ENCODE measurements at regions not wholly inside any gene's neighbourhood (a gene's known extent, or its start where the extent isn't known, plus 50 kb on each side); places are given as distances from the start of the nearest gene placed in this dataset.
"Not testable (repeated sequence)": the region's sequence is repeated elsewhere in the genome, so short reads cannot be mapped to it uniquely, and the experiment has no call there.

DNA sequence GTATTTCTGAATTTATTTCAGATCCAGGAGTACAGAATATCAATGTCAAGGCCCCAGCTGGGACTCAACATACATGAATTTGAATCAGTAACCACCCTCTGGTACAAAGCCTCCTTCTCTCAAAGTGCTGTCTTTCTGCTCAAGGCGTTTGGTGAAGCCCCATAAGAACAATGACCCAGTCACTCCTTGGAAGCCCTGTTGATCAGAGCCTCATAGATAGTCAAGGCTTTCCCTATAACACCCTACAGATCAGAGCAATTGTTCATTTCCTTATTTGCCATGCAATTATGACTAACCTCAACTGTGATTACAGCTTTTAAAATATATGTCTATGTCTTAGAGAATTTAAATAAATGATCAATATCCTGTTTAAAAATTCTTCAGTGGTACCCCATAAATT lies 159.1 kb upstream of the CREB1 start:
- Histone ChIP-seq H3K27me3 (ENCODE audit: control insufficient read depth in 1 of 2, insufficient read depth in 2 of 2, low read length in 2 of 2) (no peaks in the 10 kb centered on the region), H3K9me3 (ENCODE audit: control insufficient read depth in 2 of 2, insufficient read depth in 1 of 2, low read depth in 1 of 2, low read length in 1 of 2) (peaks cover 0 to 2% of the 10 kb centered on the region in 2 donors), H3K4me3 (ENCODE audit: low read depth in 1 of 2, low read length in 2 of 2) (no peak overlapping the region), H3K27ac (ENCODE audit: low read depth in 2 of 2, low read length in 1 of 2) (no peak overlapping the region), H3K4me1 (ENCODE audit: control insufficient read depth in 2 of 2, insufficient read depth in 2 of 2, low read length in 1 of 2) (peaks cover 0 to 4% of the 10 kb centered on the region in 2 donors), H3K36me3 (ENCODE audit: control insufficient read depth in 2 of 2, insufficient read depth in 2 of 2, low read length in 1 of 2) (no peaks in the 10 kb centered on the region)
- WGBS, 2 donors = 66 to 68% methylated on average over 1 of the region's 1 CpG

DNA sequence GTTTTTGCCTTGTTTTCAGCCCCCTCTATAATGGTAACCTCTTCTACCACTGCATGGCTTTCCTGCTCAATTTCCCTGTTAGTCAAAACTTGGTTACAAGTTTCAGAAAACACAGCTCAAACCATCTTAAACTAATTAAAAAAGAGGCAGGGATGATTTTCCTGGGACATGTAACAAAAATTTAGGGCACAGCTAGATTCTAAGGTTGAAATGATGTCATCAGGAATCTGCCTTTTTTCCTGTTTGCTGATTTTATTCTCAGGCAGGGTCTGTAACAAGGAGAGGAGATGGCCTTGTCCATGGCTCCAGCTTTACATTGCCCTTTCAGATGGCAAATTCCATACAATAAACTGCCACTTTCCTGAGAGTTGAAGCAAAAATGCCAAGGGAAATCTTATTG lies 157.9 kb upstream of the CREB1 start:
- H3K36me3 ChIP-seq (ENCODE audit: control insufficient read depth in 2 of 2, insufficient read depth in 2 of 2, low read length in 1 of 2) = no peaks in the 10 kb centered on the region
- H3K27ac ChIP-seq (ENCODE audit: low read depth in 2 of 2, low read length in 1 of 2) = no peak overlapping the region
- no peaks in the 10 kb centered on the region for H3K27me3 ChIP-seq (ENCODE audit: control insufficient read depth in 1 of 2, insufficient read depth in 2 of 2, low read length in 2 of 2)
- H3K4me1 ChIP-seq (ENCODE audit: control insufficient read depth in 2 of 2, insufficient read depth in 2 of 2, low read length in 1 of 2) = peaks cover 0 to 4% of the 10 kb centered on the region in 2 donors
- no peak overlapping the region for H3K4me3 ChIP-seq (ENCODE audit: low read depth in 1 of 2, low read length in 2 of 2)
- peaks cover 0 to 2% of the 10 kb centered on the region in 2 donors for H3K9me3 ChIP-seq (ENCODE audit: control insufficient read depth in 2 of 2, insufficient read depth in 1 of 2, low read depth in 1 of 2, low read length in 1 of 2)

DNA sequence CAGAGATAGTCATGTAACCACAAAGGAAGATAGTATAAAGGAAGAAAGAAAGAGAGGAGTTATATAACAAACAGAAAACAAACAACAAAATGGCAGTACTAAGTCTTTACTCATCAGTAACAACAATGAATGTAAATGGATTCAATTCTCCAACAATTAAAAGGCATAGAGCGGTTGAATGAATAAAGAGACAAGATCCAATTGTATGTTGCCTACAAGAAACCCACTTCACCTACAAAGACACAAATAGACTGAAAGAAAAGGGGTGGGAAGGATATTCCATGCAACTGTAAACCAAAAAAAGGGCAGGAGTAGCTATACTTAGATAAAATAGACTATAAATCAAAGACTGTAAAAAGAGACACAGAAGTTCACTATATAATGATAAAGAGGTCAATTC lies 157.3 kb upstream of the CREB1 start:
- WGBS, 2 donors = 88 to 93% methylated on average over 1 of the region's 1 CpG
- Histone ChIP-seq H3K4me1 (ENCODE audit: control insufficient read depth in 2 of 2, insufficient read depth in 2 of 2, low read length in 1 of 2) (peaks cover 0 to 4% of the 10 kb centered on the region in 2 donors), H3K36me3 (ENCODE audit: control insufficient read depth in 2 of 2, insufficient read depth in 2 of 2, low read length in 1 of 2) (no peaks in the 10 kb centered on the region), H3K27ac (ENCODE audit: low read depth in 2 of 2, low read length in 1 of 2) (no peak overlapping the region), H3K9me3 (ENCODE audit: control insufficient read depth in 2 of 2, insufficient read depth in 1 of 2, low read depth in 1 of 2, low read length in 1 of 2) (peaks cover 0 to 2% of the 10 kb centered on the region in 2 donors), H3K27me3 (ENCODE audit: control insufficient read depth in 1 of 2, insufficient read depth in 2 of 2, low read length in 2 of 2) (no peaks in the 10 kb centered on the region), H3K4me3 (ENCODE audit: low read depth in 1 of 2, low read length in 2 of 2) (no peak overlapping the region)

DNA sequence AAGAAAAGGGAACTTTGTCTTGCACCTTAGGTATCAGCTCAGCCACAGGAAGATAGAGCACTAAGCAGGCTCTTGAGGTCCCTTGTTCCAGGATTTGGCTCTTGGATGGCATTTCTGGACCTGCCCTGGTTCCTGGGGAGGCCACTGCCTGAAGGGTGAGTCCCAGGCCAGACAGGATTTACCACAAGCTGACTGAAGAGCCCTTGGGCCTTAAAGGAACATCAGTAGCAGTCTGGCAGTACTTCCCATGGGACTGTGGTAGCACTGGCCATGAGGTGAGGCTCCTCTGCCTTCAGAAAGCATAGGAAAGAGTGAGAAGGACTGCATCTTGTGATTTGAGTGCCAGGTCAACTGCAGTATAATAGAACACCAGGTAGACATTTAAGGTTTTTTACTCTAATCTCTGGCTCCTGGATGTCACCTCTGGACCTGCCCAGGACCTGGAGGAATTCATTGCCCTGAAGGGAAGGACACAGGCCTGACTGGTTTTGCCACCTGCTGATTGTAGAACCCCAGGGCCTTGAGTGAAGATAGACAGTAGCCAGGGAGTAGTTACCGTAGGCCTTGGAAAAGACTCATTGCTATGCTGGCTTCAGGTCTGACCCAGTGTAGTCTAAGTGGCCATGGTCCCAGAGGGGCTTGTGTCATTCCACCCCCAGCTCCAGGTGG lies 154.4 kb upstream of the CREB1 start:
- 46 to 59% methylated on average over 1 of the region's 1 CpG for WGBS, 2 donors
- Histone ChIP-seq H3K4me3 (ENCODE audit: low read depth in 1 of 2, low read length in 2 of 2) (no peak overlapping the region), H3K27ac (ENCODE audit: low read depth in 2 of 2, low read length in 1 of 2) (no peak overlapping the region), H3K27me3 (ENCODE audit: control insufficient read depth in 1 of 2, insufficient read depth in 2 of 2, low read length in 2 of 2) (no peaks in the 10 kb centered on the region), H3K36me3 (ENCODE audit: control insufficient read depth in 2 of 2, insufficient read depth in 2 of 2, low read length in 1 of 2) (no peaks in the 10 kb centered on the region), H3K4me1 (ENCODE audit: control insufficient read depth in 2 of 2, insufficient read depth in 2 of 2, low read length in 1 of 2) (peaks cover 0 to 4% of the 10 kb centered on the region in 2 donors), H3K9me3 (ENCODE audit: control insufficient read depth in 2 of 2, insufficient read depth in 1 of 2, low read depth in 1 of 2, low read length in 1 of 2) (peaks cover 0 to 2% of the 10 kb centered on the region in 2 donors)

DNA sequence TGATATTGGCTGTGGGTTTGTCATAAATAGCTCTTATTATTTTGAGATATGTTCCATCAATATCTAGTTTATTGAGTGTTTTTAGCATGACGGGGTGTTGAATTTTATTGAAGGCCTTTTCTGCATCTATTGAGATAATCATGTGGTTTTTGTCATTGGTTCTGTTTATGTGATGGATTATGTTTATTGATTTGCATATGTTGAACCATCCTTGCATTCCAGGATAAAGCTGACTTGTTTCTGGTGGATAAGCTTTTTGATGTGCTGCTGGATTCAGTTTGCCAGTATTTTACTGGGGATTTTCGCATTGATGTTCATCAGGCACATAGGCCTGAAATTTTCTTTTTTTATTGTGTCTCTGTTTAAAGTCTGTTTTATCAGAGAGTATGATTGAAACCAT lies 151.1 kb upstream of the CREB1 start:
- H3K27me3 ChIP-seq (ENCODE audit: control insufficient read depth in 1 of 2, insufficient read depth in 2 of 2, low read length in 2 of 2); H3K27ac ChIP-seq (ENCODE audit: low read depth in 2 of 2, low read length in 1 of 2); H3K4me1 ChIP-seq (ENCODE audit: control insufficient read depth in 2 of 2, insufficient read depth in 2 of 2, low read length in 1 of 2); H3K4me3 ChIP-seq (ENCODE audit: low read depth in 1 of 2, low read length in 2 of 2); H3K36me3 ChIP-seq (ENCODE audit: control insufficient read depth in 2 of 2, insufficient read depth in 2 of 2, low read length in 1 of 2); H3K9me3 ChIP-seq (ENCODE audit: control insufficient read depth in 2 of 2, insufficient read depth in 1 of 2, low read depth in 1 of 2, low read length in 1 of 2): not testable (repeated sequence)
- WGBS, 2 donors = 89 to 94% methylated on average over 2 of the region's 2 CpGs

DNA sequence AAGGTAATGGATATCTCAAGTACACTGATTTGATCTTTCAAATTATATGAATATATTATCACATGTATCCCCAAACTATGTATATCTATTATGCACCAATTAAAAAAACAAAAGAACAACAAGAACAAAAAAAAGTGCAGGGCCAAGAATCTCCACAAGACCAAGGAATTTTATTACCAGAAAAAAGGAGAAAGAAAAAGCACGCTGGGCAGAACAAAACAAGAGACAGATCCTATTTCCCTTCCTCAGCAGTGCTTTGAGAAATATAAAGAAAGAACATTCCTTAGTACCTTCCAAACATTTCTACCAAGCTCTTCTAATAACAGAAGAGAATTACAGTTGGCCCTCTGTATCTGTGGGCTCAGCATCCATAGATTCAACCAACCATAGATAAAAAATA lies 144.7 kb upstream of the CREB1 start:
- WGBS, 2 donors = 84 to 87% methylated on average over 1 of the region's 1 CpG
- no peak overlapping the region for H3K4me3 ChIP-seq (ENCODE audit: low read depth in 1 of 2, low read length in 2 of 2)
- peaks cover 0 to 3% of the 10 kb centered on the region in 2 donors for H3K4me1 ChIP-seq (ENCODE audit: control insufficient read depth in 2 of 2, insufficient read depth in 2 of 2, low read length in 1 of 2)

DNA sequence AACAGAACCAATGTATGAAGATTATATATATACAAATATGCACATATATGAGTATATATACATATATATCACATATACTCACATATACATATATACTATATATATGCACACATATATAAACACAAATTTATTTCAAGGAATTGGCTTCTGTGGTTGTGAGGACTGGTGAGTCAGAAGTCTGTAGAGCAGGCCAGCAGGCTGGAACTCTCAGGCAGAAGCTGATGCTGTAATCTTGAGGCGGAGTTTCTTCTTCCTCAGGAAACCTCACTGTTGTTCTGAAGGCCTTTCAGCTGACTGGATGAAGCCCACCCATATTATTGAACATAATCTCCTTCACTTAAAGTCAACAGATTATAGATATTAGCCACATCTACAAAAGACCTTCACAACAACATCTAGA lies 143.9 kb upstream of the CREB1 start:
- Histone ChIP-seq H3K9me3 (ENCODE audit: control insufficient read depth in 2 of 2, insufficient read depth in 1 of 2, low read depth in 1 of 2, low read length in 1 of 2) (no peaks in the 10 kb centered on the region), H3K4me1 (ENCODE audit: control insufficient read depth in 2 of 2, insufficient read depth in 2 of 2, low read length in 1 of 2) (peaks cover 0 to 3% of the 10 kb centered on the region in 2 donors), H3K27ac (ENCODE audit: low read depth in 2 of 2, low read length in 1 of 2) (no peak overlapping the region), H3K4me3 (ENCODE audit: low read depth in 1 of 2, low read length in 2 of 2) (no peak overlapping the region), H3K27me3 (ENCODE audit: control insufficient read depth in 1 of 2, insufficient read depth in 2 of 2, low read length in 2 of 2) (no peaks in the 10 kb centered on the region), H3K36me3 (ENCODE audit: control insufficient read depth in 2 of 2, insufficient read depth in 2 of 2, low read length in 1 of 2) (no peaks in the 10 kb centered on the region)
- WGBS, 2 donors = 79 to 95% methylated on average over 1 of the region's 1 CpG

More for the DNA sequence above, 144.7 kb upstream of the CREB1 start:
- no peaks in the 10 kb centered on the region for H3K9me3 ChIP-seq (ENCODE audit: control insufficient read depth in 2 of 2, insufficient read depth in 1 of 2, low read depth in 1 of 2, low read length in 1 of 2)
- no peaks in the 10 kb centered on the region for H3K36me3 ChIP-seq (ENCODE audit: control insufficient read depth in 2 of 2, insufficient read depth in 2 of 2, low read length in 1 of 2)
- no peak overlapping the region for H3K27ac ChIP-seq (ENCODE audit: low read depth in 2 of 2, low read length in 1 of 2)
- H3K27me3 ChIP-seq (ENCODE audit: control insufficient read depth in 1 of 2, insufficient read depth in 2 of 2, low read length in 2 of 2) = no peaks in the 10 kb centered on the region

DNA sequence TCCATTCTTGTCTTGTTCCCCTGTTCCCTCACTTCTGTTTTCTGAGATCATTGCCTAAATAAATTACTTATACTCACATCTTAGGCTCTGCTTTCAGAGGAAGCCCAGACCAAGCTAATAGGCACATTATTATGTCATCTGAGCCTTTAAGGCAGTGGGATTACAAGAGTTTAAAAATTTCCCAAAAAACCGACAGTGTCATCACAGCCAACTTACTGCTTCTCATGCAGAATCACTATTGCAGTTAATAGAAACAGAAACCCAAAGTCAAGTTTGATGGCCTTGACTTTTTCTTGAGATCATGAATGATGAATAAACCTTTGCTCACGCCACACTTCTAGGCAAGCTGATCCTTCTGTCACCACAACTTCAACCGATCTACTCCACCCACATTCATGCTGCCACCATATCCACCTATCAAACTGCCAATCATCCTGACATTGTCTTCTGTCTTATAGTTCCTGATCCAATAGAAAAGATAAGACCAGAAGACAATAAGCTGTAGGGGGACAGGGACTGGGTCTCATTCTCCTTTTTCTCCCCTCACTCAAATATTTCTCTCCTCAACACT lies 142.7 kb upstream of the CREB1 start:
- Histone ChIP-seq H3K27ac (ENCODE audit: low read depth in 2 of 2, low read length in 1 of 2) (no peak overlapping the region), H3K4me1 (ENCODE audit: control insufficient read depth in 2 of 2, insufficient read depth in 2 of 2, low read length in 1 of 2) (no peaks in the 10 kb centered on the region), H3K27me3 (ENCODE audit: control insufficient read depth in 1 of 2, insufficient read depth in 2 of 2, low read length in 2 of 2) (no peaks in the 10 kb centered on the region), H3K36me3 (ENCODE audit: control insufficient read depth in 2 of 2, insufficient read depth in 2 of 2, low read length in 1 of 2) (no peaks in the 10 kb centered on the region), H3K9me3 (ENCODE audit: control insufficient read depth in 2 of 2, insufficient read depth in 1 of 2, low read depth in 1 of 2, low read length in 1 of 2) (no peaks in the 10 kb centered on the region), H3K4me3 (ENCODE audit: low read depth in 1 of 2, low read length in 2 of 2) (no peak overlapping the region)
- WGBS, 2 donors = 72 to 81% methylated on average over 3 of the region's 3 CpGs

DNA sequence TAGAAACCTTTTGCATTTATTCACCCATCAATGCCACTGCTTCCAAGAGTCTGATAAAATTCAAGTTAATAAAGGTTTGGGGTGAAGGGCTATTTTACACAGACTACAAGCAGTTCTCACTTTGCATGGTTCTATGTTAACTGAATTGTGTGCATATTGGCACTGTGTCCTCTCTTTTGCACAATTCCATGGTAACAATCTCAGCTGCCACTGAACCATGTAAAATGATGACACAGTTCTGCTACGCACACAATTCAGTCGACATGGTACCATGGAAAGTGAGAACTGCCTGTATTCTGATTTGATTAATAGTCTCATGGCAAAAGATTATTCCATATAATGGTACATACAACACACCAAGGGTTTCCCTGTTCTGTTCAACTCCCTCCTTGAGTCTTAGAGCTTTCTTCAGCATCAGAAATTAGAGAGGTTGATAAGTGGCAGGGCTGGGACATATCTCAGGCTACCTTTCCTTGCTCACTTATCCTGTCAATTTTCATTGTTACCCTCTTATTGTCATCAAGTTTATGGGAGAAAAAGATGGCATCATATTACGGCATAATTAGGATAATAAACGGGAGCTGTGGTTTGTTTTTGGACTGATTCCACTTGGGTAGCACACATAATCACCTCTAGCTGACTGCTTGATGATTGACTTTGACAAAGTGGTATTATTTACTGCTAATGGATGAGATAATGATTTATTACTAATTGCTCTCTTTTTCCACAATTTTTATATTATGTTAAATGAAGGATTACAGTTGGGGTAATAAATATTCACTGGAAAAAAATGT lies 139.3 kb upstream of the CREB1 start:
- no peaks in the 10 kb centered on the region for H3K4me1 ChIP-seq (ENCODE audit: control insufficient read depth in 2 of 2, insufficient read depth in 2 of 2, low read length in 1 of 2)
- H3K9me3 ChIP-seq (ENCODE audit: control insufficient read depth in 2 of 2, insufficient read depth in 1 of 2, low read depth in 1 of 2, low read length in 1 of 2) = no peaks in the 10 kb centered on the region
- H3K27me3 ChIP-seq (ENCODE audit: control insufficient read depth in 1 of 2, insufficient read depth in 2 of 2, low read length in 2 of 2) = no peaks in the 10 kb centered on the region
- WGBS, 2 donors = 66 to 74% methylated on average over 4 of the region's 4 CpGs
- H3K4me3 ChIP-seq (ENCODE audit: low read depth in 1 of 2, low read length in 2 of 2) = no peak overlapping the region
- H3K36me3 ChIP-seq (ENCODE audit: control insufficient read depth in 2 of 2, insufficient read depth in 2 of 2, low read length in 1 of 2) = no peaks in the 10 kb centered on the region
- no peak overlapping the region for H3K27ac ChIP-seq (ENCODE audit: low read depth in 2 of 2, low read length in 1 of 2)
